HG03378 (cell line): ENCODE measurements at regions not wholly inside any gene's neighbourhood (a gene's known extent, or its start where the extent isn't known, plus 50 kb on each side); places are given as distances from the start of the nearest gene placed in this dataset.

ENCODE experiments used
- ATAC-seq: cut with Tn5 transposase; IDR thresholded peaks from one replicate; pipeline ENCODE4 v1.9.1; 2021; ENCODE audit warnings: mild to moderate bottlenecking, moderate library complexity; ENCODE audit not compliant: unreplicated experiment

DNA sequence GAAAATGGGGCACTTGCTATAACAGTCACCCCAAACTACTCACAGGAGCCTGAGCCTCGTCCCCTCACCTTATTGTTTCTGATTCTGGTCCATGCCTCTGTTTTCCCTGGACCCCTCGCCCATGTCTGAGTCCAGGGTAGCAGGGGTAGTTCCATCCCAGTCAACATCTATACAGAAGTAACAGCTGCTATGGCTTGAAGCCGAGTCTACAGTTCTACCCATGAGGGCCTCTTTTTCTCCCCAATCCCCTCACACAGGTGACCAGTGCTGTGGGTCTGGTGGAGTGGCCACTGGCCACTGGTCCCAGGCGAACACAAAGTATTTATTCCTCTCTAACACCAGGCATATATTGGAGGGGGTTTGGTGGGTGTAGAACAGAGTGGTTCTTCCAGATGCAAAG lies 116.4 kb downstream of the ZNF280B start:
- no peak for ATAC-seq

DNA sequence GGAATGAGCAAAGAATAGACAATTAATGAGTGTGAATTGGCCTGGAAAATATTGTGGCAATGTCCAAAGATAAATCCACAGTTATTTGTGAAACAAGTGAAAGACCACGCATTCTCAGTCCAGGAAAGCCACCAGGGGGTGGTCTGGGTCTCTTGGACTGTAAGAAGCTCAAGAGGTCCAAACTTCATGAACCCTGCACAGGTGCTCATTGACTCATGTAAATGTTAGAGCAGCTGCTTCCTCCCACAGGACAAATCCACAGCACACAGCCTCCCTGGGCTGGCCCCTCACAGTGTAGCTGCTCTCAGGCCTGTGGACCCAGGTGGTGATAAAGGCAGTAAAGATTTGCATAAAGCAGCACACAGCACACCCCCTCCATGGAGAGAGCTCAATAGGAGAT lies 114.0 kb downstream of the ZNF280B start:
- no peak for ATAC-seq

DNA sequence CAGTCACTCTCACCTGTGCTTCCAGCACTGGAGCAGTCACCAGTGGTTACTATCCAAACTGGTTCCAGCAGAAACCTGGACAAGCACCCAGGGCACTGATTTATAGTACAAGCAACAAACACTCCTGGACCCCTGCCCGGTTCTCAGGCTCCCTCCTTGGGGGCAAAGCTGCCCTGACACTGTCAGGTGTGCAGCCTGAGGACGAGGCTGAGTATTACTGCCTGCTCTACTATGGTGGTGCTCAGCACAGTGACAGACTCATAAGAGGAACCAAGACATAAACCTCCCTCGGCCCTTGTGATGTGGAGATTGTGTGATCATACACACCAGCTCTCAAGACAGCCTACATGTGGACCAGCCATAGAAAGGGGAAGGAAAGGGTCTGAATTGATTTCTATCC lies 113.3 kb downstream of the ZNF280B start:
- ATAC-seq = no peak

- ATAC-seq = no peak
These were observed 111.7 kb downstream of the ZNF280B start for GRCh38 chr22:22396741-22397291.

DNA sequence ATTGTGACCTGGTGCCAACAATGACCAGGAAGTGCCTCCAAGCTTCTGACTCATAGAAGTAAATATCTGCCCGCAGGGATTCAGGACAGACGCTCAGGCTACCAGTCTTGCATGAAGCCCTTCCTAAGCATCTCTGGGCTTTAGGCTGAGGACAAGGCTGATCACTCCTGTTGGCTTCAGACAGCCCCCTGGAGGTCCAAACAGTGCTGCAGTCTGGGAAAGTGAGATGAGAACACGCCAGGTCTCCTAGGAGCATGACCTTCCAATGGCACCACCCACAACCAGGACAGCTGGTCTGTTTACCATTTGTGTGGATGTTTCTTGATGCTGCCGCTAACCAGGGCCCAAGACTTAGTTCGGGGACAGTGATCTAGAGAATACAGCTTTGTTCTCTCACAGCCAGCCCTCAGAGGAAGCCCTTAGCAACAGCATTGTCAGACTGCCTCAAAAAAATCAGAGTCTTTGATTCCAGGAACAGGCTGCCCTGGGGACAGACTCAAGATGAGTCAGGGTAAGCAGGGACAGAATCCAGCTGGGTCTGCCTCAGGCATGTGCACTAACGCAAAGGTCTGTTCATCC lies 111.2 kb downstream of the ZNF280B start:
- no peak for ATAC-seq

DNA sequence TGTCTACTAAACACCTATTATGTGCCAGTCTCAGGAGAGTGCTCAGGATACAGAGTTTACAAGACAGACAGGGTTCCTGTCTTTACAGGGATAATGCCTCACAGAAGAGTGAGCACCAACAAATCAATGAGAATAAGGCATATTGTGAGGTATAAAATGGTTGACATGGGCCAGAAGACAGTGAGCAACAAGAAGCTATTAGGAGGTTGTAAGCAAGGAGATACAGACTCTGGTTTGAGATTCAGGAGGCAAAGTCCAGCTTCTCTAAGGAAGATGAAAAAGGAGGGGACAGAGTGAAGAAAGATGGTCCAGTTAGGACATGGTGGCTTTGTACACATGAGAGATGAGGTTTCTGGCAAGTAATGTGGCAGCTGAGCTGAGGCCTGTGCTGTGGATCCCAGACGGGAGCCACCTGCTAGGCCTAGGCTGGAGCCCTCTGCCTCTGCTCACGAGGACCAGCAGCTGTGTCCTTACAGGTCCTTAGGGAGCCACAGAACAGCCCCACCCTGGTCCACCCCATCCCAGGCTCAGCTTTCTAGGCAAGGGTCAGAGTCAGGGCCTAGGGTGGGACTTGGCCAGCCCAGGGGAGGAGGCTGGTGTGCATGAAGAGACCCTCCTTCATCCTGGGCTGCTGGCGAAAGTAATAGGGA lies 110.5 kb downstream of the ZNF280B start:
- no peak for ATAC-seq

GRCh38 chr22:22398530-22399327 lies 109.8 kb downstream of the ZNF280B start:
- ATAC-seq = no peak

DNA sequence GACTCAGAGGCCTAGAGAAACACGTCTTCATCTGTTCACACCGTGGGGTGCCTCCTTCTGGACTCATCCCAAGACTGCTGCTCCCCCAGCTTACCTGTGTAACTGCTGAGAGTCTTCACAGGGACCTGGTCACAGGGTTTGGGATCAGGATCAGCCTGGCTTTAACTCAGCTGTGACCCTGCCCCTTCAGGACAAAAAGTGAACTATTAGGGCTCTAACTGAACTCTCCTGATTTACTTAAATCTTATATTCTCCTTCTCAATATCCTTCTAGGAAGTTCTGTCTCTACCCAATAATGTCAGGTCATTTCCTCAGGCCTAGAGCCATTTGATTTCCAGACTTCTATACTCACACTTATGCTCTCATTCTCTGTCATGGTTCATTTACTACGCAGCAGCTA lies 108.4 kb downstream of the ZNF280B start:
- no peak for ATAC-seq

DNA sequence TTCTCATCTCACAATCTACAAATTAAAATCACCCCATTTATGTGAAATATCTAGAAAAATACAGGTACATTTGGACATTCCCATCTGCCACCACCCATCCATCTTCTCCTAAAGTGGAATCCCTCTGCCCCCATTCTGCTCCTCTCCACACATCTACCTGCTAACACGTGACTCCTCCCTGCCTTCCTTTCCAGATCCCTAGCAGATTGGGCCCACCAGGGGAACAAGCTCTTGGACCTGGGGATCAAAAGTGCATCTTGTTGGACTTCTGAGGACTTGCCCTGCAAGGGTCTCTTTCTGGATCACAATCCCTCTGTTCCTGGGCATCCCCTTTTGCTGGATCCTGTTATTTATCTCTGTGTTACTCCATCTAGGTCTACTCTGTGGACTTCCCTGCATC lies 107.6 kb downstream of the ZNF280B start:
- ATAC-seq = no peak

DNA sequence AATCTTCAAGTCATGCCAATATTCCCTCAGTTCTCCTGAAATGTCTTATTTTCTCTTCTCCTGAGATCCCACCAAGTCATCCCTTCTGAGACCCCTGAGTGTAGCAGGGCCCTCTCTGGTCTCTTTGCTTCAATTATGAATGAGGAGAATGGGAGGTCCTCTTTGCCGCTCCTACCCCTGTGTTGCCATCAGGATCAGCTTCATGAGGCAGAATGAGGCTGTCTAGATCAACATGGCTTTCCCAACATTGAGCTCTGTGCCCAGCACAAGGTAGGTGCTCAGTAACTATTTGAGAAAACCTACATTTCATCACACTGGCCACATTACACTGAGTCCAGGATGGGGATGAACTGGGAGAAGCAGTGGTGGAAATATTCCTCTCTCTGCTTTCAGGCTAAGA lies 107.2 kb downstream of the ZNF280B start:
- ATAC-seq = no peak

DNA sequence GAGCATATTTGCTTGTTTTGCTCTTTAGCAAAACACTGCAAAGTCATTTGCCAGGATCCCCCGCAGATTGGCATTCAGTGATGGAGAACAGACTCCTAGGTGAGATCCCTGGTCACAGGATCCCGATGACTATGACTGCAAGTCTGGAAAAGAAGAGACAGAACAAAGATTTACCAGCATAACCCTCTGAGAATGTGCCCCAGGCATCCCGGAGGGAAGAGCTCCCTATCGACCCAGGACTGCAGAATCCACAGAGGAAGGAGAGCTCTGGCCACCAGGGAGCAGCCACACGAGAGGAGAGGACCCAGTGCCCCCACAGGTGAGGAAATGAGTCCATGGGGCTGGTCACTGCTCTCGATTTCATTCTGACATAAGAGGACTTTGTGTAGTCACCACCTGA lies 105.2 kb downstream of the ZNF280B start:
- no peak for ATAC-seq

DNA sequence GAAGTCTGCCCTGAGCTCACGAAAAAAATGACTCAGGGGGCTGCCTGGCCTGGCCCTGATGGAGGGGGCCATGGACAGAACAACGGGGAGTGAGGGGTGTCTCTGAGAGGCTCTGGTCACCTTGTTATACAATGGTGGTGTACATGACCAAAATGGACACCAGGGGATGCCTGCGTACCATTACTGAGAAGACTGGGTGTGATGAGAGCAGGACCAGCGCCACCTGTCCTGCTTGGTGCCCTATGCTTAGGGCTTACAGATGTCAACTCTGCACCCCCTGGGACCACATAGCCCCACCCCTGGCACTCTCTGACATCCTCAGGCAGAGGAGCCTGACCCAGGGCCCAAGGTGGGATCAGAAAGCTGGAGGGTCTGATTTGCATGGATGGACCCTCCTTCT lies 104.8 kb downstream of the ZNF280B start:
- no peak for ATAC-seq

DNA sequence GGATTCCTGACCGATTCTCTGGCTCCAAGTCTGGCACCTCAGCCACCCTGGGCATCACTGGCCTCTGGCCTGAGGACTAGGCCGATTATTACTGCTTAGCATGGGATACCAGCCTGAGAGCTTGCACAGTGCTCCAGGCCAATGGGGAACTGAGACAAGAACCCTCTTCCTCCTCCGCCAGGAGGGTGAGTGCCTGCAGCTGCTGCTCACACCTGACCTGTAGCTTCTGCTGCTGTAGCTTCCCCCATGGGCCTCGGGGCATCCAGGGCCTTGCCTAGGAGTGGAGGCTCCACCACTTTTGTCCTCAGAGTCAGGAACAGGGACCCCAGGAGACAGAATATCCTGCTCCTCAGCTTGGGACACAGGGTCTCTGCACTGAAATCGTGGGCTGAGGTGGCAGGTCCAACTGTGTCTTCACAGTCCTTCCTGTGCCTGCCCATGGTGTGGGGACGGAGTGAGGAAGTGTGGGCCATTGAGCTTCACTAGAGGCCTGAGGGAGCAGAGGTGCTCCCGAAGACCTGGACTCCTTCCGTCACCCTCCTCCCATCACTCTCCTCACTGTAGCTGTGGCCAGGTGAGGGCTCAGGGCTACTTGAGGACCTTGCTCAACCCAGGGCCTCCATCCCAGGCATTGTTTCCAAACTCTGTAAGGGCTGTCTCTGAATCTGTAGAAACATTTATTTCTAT lies 103.8 kb downstream of the ZNF280B start:
- ATAC-seq = no peak

- no peak for ATAC-seq
These were observed 102.0 kb downstream of the ZNF280B start for GRCh38 chr22:22406445-22407027.

GRCh38 chr22:22407061-22407460 lies 101.5 kb downstream of the ZNF280B start:
- ATAC-seq = no peak

DNA sequence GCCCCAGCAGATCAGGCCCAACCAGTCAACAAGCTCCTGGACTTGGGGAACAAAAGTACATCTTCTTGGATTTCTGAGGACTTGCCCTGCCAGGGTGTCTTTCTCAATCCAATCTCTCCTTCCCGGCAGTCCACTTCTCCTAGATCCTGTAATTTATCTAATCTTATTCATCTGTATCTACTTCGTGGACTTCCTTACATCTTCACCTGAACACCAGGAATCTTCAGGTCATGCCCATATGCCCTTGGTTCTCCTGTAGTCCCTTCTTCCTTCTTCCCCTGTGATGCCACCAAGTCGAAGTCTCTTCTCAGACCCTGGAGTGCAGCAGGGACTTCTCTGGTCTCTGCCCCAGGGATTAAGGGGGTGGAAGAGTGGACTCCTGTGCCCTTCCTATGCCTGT lies 100.3 kb downstream of the ZNF280B start:
- ATAC-seq = no peak

GRCh38 chr22:22408731-22409696 lies 99.5 kb downstream of the ZNF280B start:
- ATAC-seq = no peak

DNA sequence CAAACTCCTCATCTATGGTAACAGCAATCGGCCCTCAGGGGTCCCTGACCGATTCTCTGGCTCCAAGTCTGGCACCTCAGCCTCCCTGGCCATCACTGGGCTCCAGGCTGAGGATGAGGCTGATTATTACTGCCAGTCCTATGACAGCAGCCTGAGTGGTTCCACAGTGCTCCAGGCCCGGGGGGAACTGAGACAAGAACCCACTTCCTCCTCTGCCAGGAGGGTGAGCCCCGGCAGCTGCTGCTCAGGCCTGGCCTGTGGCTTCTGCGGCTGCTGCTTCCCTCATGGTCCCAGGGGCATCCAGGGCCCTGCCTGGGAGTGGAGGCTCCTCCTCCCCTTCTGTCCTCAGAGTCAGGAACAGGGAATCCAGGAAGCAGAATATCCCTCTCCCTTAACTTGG lies 98.4 kb downstream of the ZNF280B start:
- ATAC-seq = no peak

- ATAC-seq = no peak
These were observed 97.9 kb downstream of the ZNF280B start for GRCh38 chr22:22410677-22411076.

DNA sequence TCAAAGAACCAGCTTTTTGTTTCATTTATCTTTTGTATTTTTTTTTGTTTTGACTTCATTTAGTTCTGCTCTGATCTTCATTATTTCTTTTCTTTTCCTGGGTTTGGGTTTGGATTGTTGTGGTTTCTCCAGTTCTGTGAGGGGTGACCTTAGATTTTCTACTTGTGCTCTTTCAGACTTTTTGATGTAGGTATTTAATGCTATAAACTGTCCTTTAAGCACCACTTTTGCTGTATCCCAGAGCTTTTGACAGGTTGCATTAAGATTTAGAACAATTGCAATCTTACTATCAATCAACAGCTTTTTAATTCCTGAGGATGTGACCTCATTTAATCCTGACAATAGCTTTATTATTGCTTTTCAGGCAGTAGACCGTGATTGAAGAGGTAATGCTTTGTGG lies 94.3 kb downstream of the ZNF280B start:
- no peak for ATAC-seq
